ENCODE measurements at regions not wholly inside any gene's neighbourhood (a gene's known extent, or its start where the extent isn't known, plus 50 kb on each side); places are given as distances from the start of the nearest gene placed in this dataset.

DNA sequence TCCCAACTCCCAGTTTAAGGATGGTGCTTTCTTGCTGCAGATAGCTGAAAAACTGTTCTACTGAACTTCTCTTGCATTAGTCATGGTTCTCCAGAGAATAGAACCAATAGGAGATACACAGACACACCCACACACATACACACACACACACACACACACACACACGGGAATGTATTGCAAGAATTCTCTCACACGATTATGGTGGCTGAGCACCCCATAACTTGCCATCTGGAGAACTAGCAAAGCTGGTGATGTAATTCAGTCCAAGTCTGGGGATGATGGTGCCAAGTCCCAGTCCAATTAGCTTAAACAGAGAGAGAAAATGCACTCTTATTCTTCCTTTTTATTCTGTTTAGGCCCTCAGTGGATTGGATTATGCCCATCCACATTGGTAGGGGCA, 643.9 kb downstream of the DIAPH3 start:
- DNase-seq (ENCODE audit: extremely low read depth, low read depth), result no peak

DNA sequence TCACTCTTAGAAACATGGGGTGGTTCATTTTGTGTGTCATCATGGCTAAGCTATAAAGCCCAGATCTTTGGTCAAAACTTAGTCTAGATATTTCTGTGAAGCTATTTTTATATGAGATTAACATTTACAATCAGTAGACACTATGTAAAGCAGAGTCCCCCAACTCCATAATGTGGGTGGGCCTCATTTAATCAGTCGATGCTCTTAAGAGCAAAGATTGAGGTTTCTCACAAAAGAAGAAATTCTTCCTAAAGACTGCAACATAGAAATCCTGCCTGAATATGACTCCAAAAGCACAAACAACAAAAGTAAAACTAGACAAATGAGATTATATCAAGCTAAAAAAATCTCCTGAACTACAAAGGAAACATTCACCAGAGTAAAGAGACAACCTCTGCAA, 642.2 kb downstream of the DIAPH3 start:
- DNase-seq (ENCODE audit: extremely low read depth, low read depth), result no peak
- no peak overlapping the region for H3K4me3 ChIP-seq (replicated peaks; ENCODE audit: low read depth, low read length)
- no peak for TF ChIP-seq CTCF (IDR thresholded peaks at IDR 0.05; ENCODE audit: low read depth, low read length, missing control alignments)

More for the DNA sequence above, 643.9 kb downstream of the DIAPH3 start:
- TF ChIP-seq CTCF (IDR thresholded peaks at IDR 0.05; ENCODE audit: low read depth, low read length, missing control alignments), result no peak
- H3K4me3 ChIP-seq (replicated peaks; ENCODE audit: low read depth, low read length), result no peak overlapping the region

DNA sequence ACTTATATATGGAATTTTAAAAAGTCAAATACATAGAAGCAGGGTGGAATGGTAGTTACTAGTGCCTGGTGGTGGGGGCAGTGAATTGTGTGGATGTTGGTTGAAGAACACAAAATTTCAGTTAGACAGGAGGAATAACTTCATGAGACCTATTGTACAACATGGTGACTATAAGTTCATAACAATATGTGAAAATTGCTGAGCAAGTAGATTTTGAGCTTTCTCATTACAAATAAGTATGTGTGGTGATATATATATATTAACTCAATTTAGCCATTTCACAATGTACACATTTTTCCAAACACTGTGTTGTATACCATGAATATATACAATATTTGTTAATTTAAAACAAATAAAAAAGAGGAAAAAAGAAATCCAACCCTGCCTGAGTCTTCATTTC, 641.1 kb downstream of the DIAPH3 start:
- TF ChIP-seq CTCF (IDR thresholded peaks at IDR 0.05; ENCODE audit: low read depth, low read length, missing control alignments), result no peak
- H3K4me3 ChIP-seq (replicated peaks; ENCODE audit: low read depth, low read length), result no peak overlapping the region
- DNase-seq (ENCODE audit: extremely low read depth, low read depth), result no peak

DNA sequence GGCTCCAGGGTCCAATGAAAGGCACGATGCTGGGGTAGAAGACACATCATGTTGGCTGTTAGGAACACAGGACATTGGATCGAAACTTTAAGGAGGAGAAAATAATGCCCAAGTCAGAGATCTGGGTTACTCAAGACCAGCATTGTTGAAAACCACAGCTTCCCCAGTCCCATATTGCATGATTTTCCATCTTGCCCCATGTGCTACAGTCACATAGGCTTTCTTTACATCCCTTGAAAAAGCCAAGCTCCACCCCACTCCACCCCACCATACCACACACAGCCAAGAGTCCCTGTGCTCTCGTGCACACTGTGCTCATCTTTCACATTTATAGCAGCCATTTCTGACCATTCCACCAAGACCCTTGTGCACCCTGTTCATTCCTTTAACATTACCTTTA, 636.2 kb downstream of the DIAPH3 start:
- TF ChIP-seq CTCF (IDR thresholded peaks at IDR 0.05; ENCODE audit: low read depth, low read length, missing control alignments), result no peak
- no peak overlapping the region for H3K4me3 ChIP-seq (replicated peaks; ENCODE audit: low read depth, low read length)
- DNase-seq (ENCODE audit: extremely low read depth, low read depth), result no peak

DNA sequence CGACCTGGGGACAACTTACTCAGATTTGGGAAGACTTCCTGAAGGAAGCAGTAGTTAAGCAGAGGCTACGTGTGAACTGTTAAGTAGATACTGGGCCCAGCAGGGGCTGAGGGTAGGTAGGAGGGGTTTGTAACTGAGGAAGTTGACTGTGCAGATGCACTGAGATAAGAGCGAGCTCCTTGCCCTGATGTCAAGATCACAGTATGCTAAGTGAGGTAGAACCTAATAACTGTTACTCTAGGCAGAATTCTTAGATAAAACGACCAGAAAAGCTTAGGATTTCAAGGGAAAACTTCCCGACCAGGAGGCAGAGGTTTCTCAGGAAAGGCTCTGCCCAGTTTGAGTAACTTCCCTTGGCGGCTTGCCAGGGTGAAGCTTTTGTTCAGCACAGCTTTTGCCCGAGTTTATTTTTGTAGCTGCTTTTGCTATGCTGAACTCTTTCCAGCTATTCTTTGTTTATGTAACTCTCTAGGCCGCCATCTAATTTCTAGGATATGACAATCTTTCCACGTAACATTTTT, 632.1 kb downstream of the DIAPH3 start:
- no peak overlapping the region for H3K4me3 ChIP-seq (replicated peaks; ENCODE audit: low read depth, low read length)
- no peak for TF ChIP-seq CTCF (IDR thresholded peaks at IDR 0.05; ENCODE audit: low read depth, low read length, missing control alignments)
- DNase-seq (ENCODE audit: extremely low read depth, low read depth), result peak; percentile 59

DNA sequence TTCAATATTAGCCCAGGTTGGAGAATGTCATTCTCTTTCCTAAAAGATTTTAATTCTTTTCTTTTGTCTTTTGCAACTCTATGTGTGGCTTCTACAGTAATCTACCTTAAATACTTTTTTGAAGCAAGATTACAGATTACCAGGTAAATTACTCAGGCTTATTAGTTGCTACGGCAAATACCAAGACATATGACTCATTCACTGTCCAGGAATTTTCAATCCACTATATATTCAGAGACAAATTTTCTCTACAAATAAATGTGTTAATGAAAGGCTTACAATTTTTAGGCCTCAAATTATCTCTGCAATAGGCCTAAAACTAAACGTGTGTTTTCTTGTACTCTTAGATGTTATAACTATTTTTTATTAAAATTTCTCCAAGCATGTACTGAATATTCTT, 631.3 kb downstream of the DIAPH3 start:
- no peak for DNase-seq (ENCODE audit: extremely low read depth, low read depth)
- TF ChIP-seq CTCF (IDR thresholded peaks at IDR 0.05; ENCODE audit: low read depth, low read length, missing control alignments), result no peak
- H3K4me3 ChIP-seq (replicated peaks; ENCODE audit: low read depth, low read length), result no peak overlapping the region
